Gastroesophageal sphincter (tissue), 3 donors: ENCODE measurements at regions not wholly inside any gene's neighbourhood (a gene's known extent, or its start where the extent isn't known, plus 50 kb on each side); places are given as distances from the start of the nearest gene placed in this dataset.

Source experiments
- EP300 ChIP-seq: sonication (generic); formaldehyde crosslinking; IDR thresholded peaks from one replicate; pipeline ENCODE4 v1.6.1; 2017; ENCODE audit warnings: antibody characterized with exemption, mild to moderate bottlenecking
- TF ChIP-seq, protein P1 (sequence below), 4 experiments: fragments of 200-600 bp in 2 of 4; fragments of 450-650 bp in 2 of 4; sonication (generic) in 1 of 4; IDR thresholded peaks; one replicate each; pipeline ENCODE4 v1.5.1; 2017 to 2019; ENCODE audit warnings: antibody characterized with exemption in 4 of 4, mild to moderate bottlenecking in 2 of 4, moderate library complexity in 2 of 4

DNA sequence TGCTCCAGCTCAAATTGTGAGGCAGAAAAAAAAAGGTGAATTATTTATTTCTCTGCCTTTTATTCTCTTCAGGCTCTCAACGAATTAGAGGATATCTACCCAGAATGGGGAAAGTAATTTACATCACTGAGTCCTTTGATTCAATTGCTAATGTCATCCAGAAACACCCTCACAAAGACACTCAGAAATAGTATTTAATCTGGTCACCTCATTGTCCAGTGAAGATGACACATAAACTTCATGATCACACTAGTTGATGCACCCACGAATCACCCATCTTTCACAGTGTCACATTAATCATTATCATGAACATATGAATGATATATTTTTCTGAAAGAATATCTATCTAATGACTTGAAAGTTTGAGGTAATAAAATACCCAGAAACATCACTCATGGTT is 868.5 kb downstream of the BRINP3 start:
- TF ChIP-seq EP300: no peak
- TF ChIP-seq, protein P1, sequence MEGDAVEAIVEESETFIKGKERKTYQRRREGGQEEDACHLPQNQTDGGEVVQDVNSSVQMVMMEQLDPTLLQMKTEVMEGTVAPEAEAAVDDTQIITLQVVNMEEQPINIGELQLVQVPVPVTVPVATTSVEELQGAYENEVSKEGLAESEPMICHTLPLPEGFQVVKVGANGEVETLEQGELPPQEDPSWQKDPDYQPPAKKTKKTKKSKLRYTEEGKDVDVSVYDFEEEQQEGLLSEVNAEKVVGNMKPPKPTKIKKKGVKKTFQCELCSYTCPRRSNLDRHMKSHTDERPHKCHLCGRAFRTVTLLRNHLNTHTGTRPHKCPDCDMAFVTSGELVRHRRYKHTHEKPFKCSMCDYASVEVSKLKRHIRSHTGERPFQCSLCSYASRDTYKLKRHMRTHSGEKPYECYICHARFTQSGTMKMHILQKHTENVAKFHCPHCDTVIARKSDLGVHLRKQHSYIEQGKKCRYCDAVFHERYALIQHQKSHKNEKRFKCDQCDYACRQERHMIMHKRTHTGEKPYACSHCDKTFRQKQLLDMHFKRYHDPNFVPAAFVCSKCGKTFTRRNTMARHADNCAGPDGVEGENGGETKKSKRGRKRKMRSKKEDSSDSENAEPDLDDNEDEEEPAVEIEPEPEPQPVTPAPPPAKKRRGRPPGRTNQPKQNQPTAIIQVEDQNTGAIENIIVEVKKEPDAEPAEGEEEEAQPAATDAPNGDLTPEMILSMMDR (IDR thresholded peaks at IDR 0.05): no peak
